C4-2B (cell line): ENCODE measurements at regions not wholly inside any gene's neighbourhood (a gene's known extent, or its start where the extent isn't known, plus 50 kb on each side); places are given as distances from the start of the nearest gene placed in this dataset.

Experiments used
- CTCF ChIP-seq: fragments of 450-650 bp; conservative IDR thresholded peaks from 2 replicates; pipeline ENCODE4 v1.5.1; 2017; ENCODE audit warnings: mild to moderate bottlenecking
- ZFX ChIP-seq: fragments of 450-650 bp; IDR thresholded peaks from 2 replicates; pipeline ENCODE4 v1.6.1; 2017

- no peak for TF ChIP-seq CTCF
- TF ChIP-seq ZFX, result no peak
Observed at GRCh38 chr2:16296331-16297250, 356.2 kb downstream of the MYCN start.
